ELF-1 (cell line): ENCODE measurements at regions not wholly inside any gene's neighbourhood (a gene's known extent, or its start where the extent isn't known, plus 50 kb on each side); places are given as distances from the start of the nearest gene placed in this dataset.
"Not testable (repeated sequence)": the region's sequence is repeated elsewhere in the genome, so short reads cannot be mapped to it uniquely, and the experiment has no call there.

Source experiments
- DNase-seq: peaks from one replicate; pipeline ENCODE4 v3.0.0-alpha.2; 2016; ENCODE audit warnings: low read depth, low spot score

DNA sequence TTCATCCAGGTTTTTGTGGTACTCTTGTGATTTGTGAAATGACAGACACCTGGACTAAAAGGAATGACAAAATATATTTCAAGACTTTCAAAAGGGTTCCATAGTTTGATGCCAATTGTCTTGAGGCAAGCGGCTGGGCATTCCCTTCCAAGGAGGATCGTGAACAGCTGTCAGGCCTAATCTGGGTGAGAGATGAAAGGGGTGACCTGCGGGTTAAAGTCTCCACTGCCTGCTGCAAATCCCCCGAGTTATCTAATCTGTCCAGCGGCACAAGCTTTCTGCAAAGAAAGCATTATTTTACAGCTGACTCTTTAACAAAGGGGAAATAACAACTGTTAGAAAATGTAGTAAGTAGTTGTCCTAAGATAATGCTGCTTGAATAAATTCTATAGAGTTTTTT is 128.7 kb upstream of the MB21D2 start:
- no peak for DNase-seq

DNA sequence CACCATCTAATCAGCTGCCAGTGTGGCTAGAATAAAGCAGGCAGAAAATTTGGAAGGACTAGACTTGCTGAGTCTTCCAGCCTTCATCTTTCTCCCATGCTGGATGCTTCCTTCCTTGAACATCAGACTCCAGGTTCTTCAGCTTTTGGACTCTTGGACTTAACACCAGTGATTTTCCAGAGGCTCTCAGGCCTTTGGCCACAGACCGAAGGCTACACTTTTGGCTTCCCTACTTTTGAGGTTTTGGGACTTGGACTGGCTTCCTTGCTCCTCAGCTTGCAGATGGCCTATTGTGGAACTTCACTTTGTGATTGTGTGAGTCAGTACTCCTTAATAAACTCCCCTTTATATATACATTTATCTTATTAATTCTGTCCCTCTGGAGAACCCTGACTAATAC is 129.8 kb upstream of the MB21D2 start:
- not testable (repeated sequence) for DNase-seq

DNA sequence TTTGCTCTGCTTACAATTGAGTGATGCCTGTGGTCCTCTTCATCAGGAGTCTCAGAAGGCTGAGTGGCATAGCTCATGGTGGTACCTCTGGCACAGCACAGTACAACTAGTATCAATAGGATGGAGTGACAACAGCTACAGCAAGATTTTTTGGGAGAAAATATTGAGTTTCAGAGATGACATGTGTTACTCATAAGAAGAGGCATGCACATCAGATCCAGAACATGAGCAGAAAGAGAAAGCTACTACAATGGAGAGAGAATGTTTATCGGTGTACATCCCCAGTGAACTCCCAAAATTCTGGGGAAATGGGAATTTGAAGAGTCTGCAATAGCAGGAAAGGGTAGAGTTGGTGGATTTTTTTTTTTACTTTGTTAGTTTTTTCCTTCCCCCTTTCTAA is 130.5 kb upstream of the MB21D2 start:
- DNase-seq: no peak

DNA sequence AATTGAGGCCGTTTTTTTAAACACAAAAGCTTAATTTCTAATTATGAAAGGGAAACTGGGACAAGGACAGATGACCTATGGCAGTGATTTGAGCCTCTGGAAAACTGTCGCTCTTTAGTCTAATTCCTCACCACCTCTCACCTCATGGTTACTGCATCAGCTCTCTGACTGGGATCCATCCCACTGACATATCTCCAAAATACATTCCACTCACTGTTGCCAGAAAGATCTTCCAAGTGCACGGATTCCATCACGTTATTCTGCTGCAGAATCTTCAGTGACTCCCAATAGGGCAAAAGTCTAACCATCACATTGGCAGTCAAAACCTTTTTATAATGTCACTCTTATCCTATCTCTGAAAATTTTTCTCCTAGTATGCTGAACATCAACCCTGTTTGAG is 132.3 kb upstream of the MB21D2 start:
- DNase-seq: no peak

DNA sequence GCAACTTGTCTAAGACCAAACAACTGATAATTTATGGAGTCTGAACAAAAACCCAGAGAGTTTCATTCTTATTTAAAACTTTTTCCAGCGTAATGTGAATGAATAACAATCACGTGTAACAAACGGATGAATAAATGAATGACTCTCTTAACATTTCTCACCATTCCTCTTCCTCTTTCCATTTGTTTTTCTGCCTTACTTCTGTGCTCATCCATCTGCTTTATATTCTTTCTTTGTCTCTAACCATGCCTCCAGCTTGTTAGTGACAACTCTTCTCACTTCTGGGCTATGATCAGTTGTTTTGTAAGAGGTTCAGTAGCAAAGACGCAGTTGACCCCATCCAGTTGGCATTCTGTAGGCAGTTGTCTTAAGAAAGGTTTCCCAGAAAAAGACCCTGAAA is 133.7 kb upstream of the MB21D2 start:
- DNase-seq: no peak

DNA sequence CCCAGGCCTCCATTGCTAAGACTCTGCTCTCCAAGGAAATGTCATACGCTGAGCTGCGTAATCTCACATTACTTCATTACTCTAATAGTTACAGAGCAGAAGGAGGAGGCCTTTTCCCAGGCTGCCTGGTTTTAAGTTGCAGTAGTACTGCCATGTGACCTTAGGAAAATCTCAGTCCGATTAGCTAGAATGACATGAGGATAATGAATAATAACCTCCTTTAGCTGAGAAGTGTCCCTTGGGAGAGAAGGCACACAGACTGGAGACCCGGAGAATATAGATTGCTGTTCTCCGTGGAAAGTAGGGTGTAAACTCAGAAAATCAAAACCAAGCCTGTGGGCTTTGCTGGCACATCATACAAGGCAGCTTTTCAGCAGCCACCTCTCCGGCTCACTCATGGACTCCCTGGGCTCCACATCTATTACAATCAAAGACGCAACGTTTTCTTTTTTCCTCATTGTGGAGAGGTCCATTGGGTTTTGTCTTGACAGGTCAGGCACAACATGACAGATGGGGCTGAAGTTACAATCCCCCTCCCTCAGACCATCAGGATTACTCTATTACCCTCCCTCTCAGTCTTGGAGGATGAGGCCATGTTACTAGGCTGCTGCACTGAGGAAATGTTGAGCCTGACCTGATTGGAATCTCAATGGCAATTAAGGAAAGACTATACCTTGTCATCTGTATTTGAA is 134.8 kb upstream of the MB21D2 start:
- no peak for DNase-seq

DNA sequence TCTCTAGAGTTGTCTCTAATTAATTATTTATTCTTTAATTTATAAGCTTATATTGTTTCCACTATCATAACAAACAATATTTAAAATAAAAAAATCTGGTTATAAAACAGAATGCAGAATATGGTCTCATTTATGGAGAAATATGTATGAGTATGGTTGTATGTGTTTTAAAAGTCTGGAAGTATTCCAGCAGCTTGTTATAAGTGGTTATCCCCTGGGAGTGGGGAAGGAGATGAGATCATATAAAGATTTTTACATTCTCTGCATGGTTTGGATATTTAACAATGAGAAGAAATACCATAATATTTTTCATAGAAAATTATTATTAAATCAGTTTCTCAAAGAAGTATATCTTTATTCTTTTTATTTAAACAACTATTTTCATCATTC is 135.4 kb upstream of the MB21D2 start:
- DNase-seq: no peak

DNA sequence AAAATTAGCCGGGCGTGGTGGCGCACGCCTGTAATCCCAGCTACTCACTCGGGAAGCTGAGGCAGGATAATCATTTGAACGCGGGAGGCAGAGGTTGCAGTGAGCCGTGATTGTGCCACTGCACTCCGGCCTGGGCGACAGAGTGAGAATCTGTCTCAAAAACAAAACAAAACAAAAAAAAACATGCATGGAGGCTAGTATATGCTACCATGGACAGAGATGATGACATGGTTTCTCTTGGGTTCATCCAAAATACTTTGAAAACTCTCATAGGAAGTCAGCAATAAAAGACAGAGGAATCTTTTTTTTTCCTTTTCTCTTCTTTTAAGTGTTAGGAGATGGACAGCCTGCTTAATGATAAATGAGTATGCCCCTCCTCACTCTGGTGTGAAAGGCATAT is 137.7 kb upstream of the MB21D2 start:
- DNase-seq: no peak

DNA sequence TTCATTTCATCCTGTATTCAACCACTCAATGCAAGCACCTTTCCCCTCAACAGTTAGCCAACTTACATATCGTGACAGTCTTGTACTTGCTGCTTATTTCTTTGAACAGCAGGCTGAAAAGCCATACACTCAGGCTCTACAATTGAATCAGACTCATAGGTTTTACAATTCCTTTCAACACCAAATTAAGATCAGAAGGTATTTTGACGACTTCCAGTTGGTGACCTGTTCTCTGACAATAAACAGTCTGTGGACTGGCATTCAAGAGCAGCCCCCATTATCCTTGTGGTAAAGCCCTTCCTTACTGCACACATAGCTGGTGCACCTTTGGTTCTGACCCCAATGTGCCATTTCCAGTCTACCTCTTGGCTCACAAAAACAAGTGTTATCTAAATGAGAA is 140.0 kb upstream of the MB21D2 start:
- DNase-seq: no peak

DNA sequence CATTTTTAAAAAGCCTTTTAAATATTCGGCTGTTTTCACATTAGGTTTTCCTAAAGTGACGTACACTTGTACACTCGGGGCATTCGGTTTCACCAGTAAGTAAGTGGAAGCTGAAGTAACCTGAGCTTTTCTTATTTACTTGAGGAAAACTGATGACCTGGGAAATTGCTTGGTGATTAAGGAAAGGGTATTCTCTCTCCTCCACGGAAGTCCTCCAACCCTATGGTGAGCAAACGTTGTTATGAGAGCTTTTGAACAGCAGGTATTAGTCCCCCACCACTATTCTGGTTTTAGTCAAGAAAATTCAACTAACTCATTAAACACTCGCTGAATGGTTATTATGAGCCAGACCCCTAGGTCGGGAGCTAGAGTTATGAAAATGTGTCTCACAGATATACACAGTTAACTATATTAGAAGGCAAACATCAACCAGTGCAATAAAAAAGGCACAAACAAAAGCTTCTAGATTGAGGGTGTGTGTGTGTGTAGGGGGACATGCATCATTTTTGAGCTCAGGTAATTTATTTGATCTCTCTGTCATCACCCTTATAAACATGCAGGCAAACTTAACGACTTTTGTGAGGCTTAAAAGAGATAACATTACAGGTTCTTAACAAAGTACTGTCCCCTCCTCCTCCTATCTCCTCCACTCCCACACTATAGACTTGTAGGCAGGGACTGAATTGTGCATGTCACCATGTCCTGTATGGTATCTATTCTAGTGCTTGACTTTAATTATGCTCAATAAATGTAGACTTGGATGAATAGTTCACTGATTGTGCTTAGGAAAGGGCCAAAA is 143.3 kb upstream of the MB21D2 start:
- no peak for DNase-seq

DNA sequence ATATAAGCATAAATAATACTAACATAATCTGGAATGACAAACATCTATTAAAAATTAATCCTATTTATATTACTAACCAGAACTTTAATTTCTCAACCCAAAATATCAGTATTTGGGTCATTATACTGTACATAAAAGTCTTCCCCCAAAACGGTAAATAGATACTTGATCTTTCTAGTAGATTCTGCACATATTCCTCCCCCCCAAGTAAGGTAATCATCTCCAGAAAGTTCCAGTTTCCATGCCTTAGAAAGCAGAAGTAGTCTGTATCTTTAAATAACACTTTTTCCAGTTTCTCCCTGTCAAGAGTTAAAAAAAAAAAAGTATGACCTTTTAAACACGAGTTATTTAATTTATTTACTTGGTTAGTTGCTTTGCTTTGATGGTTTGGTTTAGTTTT is 150.7 kb upstream of the MB21D2 start:
- DNase-seq: no peak

DNA sequence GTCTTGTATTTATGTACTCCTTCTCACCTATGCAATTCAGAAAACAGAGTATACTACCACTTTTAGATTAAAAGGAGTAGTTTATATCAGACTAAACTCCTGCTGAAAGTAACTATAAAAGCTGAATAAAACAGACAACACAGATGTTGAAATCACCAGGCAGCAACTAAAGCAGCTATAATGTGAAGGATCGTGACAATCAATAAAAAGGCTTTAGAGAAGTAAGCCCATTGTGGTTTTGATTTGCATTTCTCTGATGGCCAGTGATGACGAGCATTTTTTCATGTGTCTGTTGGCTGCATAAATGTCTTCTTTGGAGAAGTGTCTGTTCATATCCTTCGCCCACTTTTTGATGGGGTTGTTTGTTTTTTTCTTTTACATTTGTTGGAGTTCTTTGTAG is 152.1 kb upstream of the MB21D2 start:
- not testable (repeated sequence) for DNase-seq

DNA sequence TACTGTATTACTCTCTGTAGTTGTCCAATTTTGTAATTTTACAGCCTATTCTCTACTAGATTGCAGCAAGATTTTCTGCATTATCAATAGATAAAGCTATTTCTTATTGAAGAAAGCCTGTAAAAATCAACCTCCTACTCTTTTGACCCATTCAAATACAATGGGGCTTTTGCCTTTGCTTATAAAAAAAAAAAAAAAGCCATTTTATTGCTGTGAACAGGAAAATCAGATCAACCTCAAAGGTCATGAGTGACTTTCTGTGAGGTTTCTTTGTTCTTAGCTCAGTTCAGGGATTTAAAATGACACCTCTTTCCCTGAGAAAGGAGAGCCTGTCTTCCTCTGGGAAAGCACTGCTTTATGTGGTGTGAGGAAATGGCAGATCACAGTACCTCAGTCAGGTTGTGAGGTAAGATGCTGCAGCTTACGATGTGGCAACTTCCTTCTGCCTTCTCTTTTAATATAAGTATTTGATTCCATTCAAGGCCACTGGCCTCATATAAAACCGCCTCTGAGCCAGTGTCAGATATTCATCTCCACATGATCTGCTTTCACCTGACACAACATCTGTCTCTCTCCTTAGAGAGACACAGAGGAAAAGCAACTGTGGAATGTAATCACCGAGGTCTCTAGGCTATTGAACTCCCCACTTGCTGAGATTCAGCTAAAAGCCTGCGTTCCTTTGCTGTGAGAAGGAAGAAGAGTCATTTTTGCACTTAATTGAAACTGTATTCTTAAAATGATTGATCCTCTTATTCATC is 161.5 kb upstream of the MB21D2 start:
- no peak for DNase-seq

DNA sequence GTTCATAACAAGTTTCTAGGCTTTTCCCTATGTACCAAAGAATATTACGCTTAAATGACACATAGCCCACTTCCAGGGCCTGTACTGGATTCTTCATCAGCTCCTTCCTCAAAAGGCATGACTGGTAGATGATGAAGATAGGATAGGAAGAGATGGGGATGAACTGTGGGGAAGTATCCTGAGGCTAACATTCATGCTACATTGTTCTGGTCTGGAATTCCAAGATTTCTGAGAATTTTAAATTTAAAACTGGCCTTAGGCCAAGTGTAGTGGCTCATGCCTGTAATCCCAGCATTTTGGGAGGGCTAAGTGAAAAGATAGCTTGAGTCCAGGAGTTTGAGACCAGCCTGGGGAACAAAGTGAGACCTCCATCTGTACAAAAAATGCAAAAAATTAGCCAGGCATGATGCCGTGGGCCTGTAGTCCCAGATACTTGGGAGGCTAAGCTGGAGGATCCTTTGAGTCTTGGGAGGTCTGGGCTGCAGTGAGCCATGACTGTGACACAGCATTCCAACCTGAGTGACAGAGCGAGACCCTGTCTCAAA is 160.1 kb upstream of the PLAAT1 start:
- DNase-seq: peak; percentile 63

DNA sequence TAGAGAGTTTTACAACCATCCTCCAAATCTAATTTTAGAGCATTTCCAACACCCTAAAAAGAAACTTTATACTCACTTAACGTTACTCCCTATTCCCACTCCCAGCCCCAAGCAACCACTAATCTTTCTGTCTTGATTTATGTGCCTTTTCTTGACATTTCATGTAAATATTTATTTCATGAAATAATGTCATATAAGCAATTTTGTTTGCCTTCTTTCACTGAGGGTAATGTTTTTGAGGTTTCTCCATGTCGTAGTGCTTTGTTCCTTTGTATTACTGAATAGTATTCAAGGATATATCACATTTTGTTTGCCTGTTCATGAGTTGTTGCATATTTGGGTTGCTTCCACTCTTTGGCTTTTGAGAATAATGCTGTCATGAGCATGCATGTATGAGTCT is 155.4 kb upstream of the PLAAT1 start:
- DNase-seq: no peak

DNA sequence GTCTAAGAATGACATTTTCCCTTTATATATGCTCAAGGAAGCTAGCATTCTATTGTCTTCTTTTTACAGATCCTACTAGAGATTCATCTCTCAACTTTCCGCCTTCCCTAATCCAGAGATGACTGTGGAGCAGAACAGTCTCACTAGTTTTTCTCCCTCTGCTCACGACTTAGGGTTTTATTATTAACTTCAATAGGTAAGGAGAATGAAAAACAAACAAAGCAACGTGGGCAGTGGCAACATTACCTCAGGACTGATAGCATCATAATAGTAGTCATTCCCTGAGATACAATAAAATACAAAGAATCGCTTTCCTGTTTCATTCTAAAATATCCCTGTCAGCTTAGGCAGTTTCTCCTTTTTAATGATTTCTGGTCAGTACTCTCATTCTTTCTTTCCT is 154.3 kb upstream of the PLAAT1 start:
- no peak for DNase-seq

DNA sequence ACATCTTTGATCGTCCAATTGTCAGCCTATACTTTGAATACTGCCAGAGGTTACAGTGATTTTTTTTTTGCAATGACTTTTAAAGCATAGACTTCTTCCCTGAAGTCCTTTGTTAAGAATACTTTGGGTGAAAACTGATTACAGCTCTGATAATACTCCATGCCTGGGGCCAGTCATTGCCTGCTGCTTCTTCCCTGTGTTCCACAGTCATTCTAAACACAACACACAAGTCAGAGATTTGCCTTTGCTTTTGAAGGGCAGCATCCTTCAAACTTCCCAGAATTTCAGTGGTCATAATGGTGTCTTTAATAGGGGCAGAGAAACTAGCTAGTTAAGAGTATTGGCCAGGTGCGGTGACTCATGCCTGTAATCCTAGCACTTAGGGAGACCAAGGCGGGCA is 153.7 kb upstream of the PLAAT1 start:
- peak; percentile 51 for DNase-seq

DNA sequence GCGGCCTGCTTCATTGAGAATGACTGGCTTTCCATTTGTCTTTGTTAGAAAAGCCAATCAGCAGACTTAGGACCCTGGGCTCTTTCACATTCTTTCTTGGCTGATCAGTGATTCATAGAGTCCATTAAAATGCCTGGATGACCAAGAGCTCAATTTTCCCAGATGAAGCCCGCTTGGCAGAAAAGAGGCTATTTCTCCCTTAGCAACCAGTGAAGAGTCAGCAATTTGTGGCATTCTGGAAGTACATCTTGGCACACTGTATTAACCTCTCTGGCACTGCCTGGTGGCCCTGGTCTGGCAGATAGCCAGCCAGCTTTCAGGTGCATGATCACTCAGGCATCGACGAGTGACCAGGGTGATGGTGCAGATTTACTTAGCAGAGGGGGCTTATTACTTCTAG is 145.7 kb upstream of the PLAAT1 start:
- no peak for DNase-seq

DNA sequence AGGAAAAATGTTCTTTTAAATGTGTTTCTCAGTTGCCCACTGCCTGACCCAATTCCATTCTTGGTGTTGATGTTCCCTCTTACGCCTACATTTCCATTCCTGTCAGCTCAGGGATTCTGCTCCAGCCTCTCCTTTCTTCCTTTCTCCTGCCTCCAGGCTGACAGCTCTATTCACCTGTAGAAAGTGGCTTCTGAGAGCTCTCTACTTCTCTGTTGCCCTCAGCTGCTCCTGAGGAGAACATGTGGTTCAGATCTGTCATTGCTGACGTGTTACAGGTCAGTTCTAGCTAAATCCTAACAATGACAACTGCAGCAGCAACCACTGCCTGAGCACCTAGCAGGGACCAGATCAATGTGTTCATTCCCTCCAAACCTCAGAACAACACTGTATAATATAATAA is 144.9 kb upstream of the PLAAT1 start:
- peak; percentile 53 for DNase-seq

DNA sequence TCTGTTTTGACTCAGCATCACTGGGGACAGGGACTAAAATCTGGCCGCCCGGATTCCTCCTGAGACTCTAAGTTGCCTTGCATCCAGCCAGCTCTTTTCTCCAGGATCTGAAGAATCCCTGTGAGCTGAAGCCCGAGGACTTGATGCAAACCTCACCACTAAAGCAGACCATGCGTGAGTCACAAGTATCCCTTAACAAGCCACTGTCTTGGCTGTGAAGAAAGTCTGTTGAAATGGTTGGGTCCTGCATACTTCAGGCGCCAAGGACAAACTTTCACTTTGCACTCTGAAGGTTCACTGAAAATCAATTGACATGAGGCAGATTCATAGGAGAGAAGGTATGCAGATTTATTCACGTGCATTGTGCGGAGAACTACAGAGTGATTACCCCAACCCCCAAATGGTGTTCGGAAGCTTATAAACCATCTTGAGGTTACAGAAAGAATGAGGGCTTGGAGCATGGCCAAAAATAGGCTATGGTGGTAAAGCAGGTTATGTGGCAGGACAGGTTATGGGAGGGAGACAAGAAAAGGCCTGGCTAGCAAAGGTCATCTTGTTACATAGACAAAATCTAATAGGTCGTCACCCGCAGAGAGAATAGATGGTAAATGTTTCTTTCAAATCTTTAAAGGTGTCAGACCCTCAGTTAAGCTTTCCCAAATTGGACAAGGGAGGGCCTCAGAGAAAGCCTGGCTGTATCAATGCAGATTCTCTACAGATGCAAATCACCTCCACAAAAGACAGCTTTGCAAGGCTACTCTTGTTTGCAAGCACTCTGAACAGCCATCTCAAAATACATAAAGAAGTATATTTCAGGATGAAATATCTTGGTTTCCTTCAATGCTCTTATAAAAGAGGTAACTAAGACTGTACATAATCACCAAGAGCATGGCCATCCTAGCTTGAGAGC is 126.3 kb upstream of the PLAAT1 start:
- no peak for DNase-seq

DNA sequence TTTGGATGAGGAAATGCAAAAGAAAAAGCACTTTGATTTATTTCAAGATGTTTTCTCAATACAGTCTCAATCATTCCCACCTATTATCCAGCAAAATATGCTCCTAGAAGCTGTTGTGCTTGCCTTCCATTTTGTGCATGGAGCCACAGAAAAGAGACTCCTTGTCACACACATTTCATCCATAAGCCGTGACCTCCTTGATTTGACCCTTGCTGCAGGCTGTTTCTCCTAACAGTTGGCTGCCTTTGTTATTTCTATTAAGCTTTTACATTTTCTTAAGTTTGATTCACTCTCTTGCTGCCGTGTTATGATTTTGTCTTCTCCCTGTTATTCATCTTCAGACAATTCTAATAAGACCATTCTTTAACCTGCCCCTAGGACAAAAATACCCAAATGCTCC is 124.2 kb upstream of the PLAAT1 start:
- no peak for DNase-seq
